HG02588 (cell line): ENCODE measurements at regions not wholly inside any gene's neighbourhood (a gene's known extent, or its start where the extent isn't known, plus 50 kb on each side); places are given as distances from the start of the nearest gene placed in this dataset.

Experiments used
- ATAC-seq: cut with Tn5 transposase; IDR thresholded peaks from one replicate; pipeline ENCODE4 v1.9.1; 2021; ENCODE audit warnings: mild to moderate bottlenecking, moderate library complexity; ENCODE audit not compliant: unreplicated experiment

GRCh38 chr12:102601621-102602020 lies 121.3 kb upstream of the IGF1 start:
- no peak for ATAC-seq

GRCh38 chr12:102596687-102597086 lies 116.3 kb upstream of the IGF1 start:
- no peak for ATAC-seq

- no peak for ATAC-seq
Observed at GRCh38 chr12:102596031-102596430, 115.7 kb upstream of the IGF1 start.

GRCh38 chr12:102595315-102595714 lies 115.0 kb upstream of the IGF1 start:
- no peak for ATAC-seq

- no peak for ATAC-seq
Observed at GRCh38 chr12:102593134-102593533, 112.8 kb upstream of the IGF1 start.

- ATAC-seq = no peak
Observed at GRCh38 chr12:102592134-102592533, 111.8 kb upstream of the IGF1 start.

GRCh38 chr12:102573237-102573636 lies 92.9 kb upstream of the IGF1 start:
- no peak for ATAC-seq

- no peak for ATAC-seq
Observed at GRCh38 chr12:102571889-102572288, 91.5 kb upstream of the IGF1 start.

- no peak for ATAC-seq
Observed at GRCh38 chr12:102570256-102570655, 89.9 kb upstream of the IGF1 start.

- no peak for ATAC-seq
Observed at GRCh38 chr12:102569803-102570202, 89.4 kb upstream of the IGF1 start.

- ATAC-seq = no peak
Observed at GRCh38 chr12:102568276-102568675, 87.9 kb upstream of the IGF1 start.

GRCh38 chr12:102567031-102567985 lies 86.9 kb upstream of the IGF1 start:
- no peak for ATAC-seq

- ATAC-seq = no peak
Observed at GRCh38 chr12:102565555-102565954, 85.2 kb upstream of the IGF1 start.

GRCh38 chr12:102564026-102564425 lies 83.7 kb upstream of the IGF1 start:
- no peak for ATAC-seq

- no peak for ATAC-seq
Observed at GRCh38 chr12:102562836-102563425, 82.6 kb upstream of the IGF1 start.

GRCh38 chr12:102551186-102551585 lies 70.8 kb upstream of the IGF1 start:
- ATAC-seq = no peak

GRCh38 chr12:102549691-102550090 lies 69.3 kb upstream of the IGF1 start:
- ATAC-seq = no peak

GRCh38 chr12:102548543-102548942 lies 68.2 kb upstream of the IGF1 start:
- no peak for ATAC-seq

- no peak for ATAC-seq
Observed at GRCh38 chr12:102543494-102544485, 63.4 kb upstream of the IGF1 start.

- ATAC-seq = no peak
Observed at GRCh38 chr12:102542816-102543440, 62.6 kb upstream of the IGF1 start.
